Gastroesophageal sphincter (tissue), 2 donors: ENCODE measurements at regions not wholly inside any gene's neighbourhood (a gene's known extent, or its start where the extent isn't known, plus 50 kb on each side); places are given as distances from the start of the nearest gene placed in this dataset.

Experiments used
- POLR2A ChIP-seq, 2 donors: fragments of 450-650 bp; IDR thresholded peaks; one replicate each; pipeline ENCODE4 v1.6.1; 2017; ENCODE audit warnings: antibody characterized with exemption in 2 of 2, mild to moderate bottlenecking in 2 of 2, moderate library complexity in 1 of 2
- POLR2AphosphoS5 ChIP-seq: sonication (generic); formaldehyde crosslinking; IDR thresholded peaks from one replicate; pipeline ENCODE4 v1.6.1; 2017; ENCODE audit warnings: antibody characterized with exemption

GRCh38 chr3:24594161-24594560 is 99.5 kb upstream of the THRB start:
- TF ChIP-seq POLR2AphosphoS5 = no peak
- no peak for TF ChIP-seq POLR2A (IDR thresholded peaks at IDR 0.05)
